ENCODE measurements at regions not wholly inside any gene's neighbourhood (a gene's known extent, or its start where the extent isn't known, plus 50 kb on each side); places are given as distances from the start of the nearest gene placed in this dataset.

DNA sequence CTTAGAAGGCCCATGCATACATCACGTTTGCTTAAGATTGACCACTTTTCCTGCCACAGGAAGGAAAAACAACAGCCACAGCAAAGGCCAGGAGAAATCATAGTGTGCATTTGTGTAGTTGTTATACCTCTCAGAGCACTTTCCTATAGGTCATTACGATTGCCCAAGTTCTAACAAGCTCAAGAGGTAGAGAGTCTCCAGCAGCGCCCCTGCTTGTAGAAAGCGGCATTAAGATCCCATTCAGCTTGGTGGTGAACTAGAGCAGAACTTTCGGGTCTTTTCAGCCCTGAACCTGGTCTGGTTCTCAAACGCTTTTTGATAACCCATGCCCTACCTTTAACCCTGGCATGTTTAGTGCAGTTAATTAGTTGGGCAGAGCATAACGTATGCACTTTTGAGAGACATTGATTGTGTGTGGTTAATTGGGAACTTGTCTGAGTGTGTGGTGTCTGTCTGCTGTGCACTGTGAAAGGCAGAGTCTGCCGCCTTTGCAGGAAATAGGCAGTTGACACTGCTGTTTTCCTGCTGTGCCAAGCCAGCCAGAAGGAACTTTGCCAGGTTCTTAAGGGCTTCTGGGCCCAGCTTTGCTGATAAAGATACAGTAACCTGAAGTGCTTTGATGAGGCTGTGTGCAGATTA is 109.9 kb upstream of the CLMP start:
- no peak for TF ChIP-seq GATA2 (IDR thresholded peaks at IDR 0.05; ENCODE audit: low read depth, low read length)
- no peak for TF ChIP-seq GATA3 (IDR thresholded peaks at IDR 0.05; ENCODE audit: low read depth, low read length)
